ENCODE measurements at regions not wholly inside any gene's neighbourhood (a gene's known extent, or its start where the extent isn't known, plus 50 kb on each side); places are given as distances from the start of the nearest gene placed in this dataset.

- TF ChIP-seq CTCF (IDR thresholded peaks at IDR 0.05; ENCODE audit: extremely low read depth, insufficient read depth, missing control alignments) = no peak
- no peak for DNase-seq (ENCODE audit: low spot score)
- in situ Hi-C loops (cut with MboI; ENCODE audit: low pct_unique_long_range_greater_than_20kb, low sequenced_read_pairs, unreplicated experiment) = no loop called here
These were observed 223.5 kb upstream of the SYT10 start for GRCh38 chr12:33663000-33663654.

GRCh38 chr12:33669349-33669748 lies 229.7 kb upstream of the SYT10 start:
- TF ChIP-seq CTCF (IDR thresholded peaks at IDR 0.05; ENCODE audit: extremely low read depth, insufficient read depth, missing control alignments) = no peak
- in situ Hi-C loops (cut with MboI; ENCODE audit: low pct_unique_long_range_greater_than_20kb, low sequenced_read_pairs, unreplicated experiment) = no loop called here
- DNase-seq (ENCODE audit: low spot score) = no peak

- no peak for DNase-seq (ENCODE audit: low spot score)
- in situ Hi-C loops (cut with MboI; ENCODE audit: low pct_unique_long_range_greater_than_20kb, low sequenced_read_pairs, unreplicated experiment) = no loop called here
- TF ChIP-seq CTCF (IDR thresholded peaks at IDR 0.05; ENCODE audit: extremely low read depth, insufficient read depth, missing control alignments) = no peak
These were observed 230.7 kb upstream of the SYT10 start for GRCh38 chr12:33670284-33670683.

GRCh38 chr12:33671676-33672075 lies 232.1 kb upstream of the SYT10 start:
- DNase-seq (ENCODE audit: low spot score) = no peak
- no peak for TF ChIP-seq CTCF (IDR thresholded peaks at IDR 0.05; ENCODE audit: extremely low read depth, insufficient read depth, missing control alignments)
- in situ Hi-C loops (cut with MboI; ENCODE audit: low pct_unique_long_range_greater_than_20kb, low sequenced_read_pairs, unreplicated experiment) = no loop called here

- no peak for TF ChIP-seq CTCF (IDR thresholded peaks at IDR 0.05; ENCODE audit: extremely low read depth, insufficient read depth, missing control alignments)
- no peak for DNase-seq (ENCODE audit: low spot score)
- in situ Hi-C loops (cut with MboI; ENCODE audit: low pct_unique_long_range_greater_than_20kb, low sequenced_read_pairs, unreplicated experiment) = no loop called here
These were observed 233.4 kb upstream of the SYT10 start for GRCh38 chr12:33672836-33673577.

GRCh38 chr12:33676866-33677265 lies 237.2 kb upstream of the SYT10 start:
- no peak for DNase-seq (ENCODE audit: low spot score)
- no peak for TF ChIP-seq CTCF (IDR thresholded peaks at IDR 0.05; ENCODE audit: extremely low read depth, insufficient read depth, missing control alignments)
- in situ Hi-C loops (cut with MboI; ENCODE audit: low pct_unique_long_range_greater_than_20kb, low sequenced_read_pairs, unreplicated experiment) = no loop called here
